Activated T-cell treated with anti-CD3 and anti-CD28 coated beads for 48 hours (primary cell): ENCODE measurements at regions not wholly inside any gene's neighbourhood (a gene's known extent, or its start where the extent isn't known, plus 50 kb on each side); places are given as distances from the start of the nearest gene placed in this dataset.
"Not testable (repeated sequence)": the region's sequence is repeated elsewhere in the genome, so short reads cannot be mapped to it uniquely, and the experiment has no call there.

Experiments
- DNase-seq: peaks from one replicate; pipeline ENCODE4 v3.0.0-alpha.2; 2020; ENCODE audit warnings: low read depth

DNA sequence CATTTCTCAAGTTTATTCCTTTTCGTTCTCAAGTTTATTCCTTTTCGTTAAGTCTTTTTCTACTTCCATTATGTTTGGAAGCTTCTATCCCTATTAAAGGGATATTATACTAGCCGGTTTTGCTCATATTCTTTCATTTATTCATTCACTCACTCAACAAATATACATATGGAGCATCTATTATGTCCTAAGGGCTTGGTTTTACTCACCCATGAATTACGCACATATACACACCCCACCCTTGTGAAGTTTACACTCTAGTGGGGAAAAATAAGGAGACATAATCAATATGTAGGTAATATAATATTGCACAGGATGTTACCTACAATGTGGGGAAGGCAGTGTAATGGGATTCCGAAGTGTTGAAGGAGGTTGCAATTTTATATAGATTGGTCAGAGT lies 90.5 kb downstream of the ACTL7B start:
- DNase-seq, result no peak

DNA sequence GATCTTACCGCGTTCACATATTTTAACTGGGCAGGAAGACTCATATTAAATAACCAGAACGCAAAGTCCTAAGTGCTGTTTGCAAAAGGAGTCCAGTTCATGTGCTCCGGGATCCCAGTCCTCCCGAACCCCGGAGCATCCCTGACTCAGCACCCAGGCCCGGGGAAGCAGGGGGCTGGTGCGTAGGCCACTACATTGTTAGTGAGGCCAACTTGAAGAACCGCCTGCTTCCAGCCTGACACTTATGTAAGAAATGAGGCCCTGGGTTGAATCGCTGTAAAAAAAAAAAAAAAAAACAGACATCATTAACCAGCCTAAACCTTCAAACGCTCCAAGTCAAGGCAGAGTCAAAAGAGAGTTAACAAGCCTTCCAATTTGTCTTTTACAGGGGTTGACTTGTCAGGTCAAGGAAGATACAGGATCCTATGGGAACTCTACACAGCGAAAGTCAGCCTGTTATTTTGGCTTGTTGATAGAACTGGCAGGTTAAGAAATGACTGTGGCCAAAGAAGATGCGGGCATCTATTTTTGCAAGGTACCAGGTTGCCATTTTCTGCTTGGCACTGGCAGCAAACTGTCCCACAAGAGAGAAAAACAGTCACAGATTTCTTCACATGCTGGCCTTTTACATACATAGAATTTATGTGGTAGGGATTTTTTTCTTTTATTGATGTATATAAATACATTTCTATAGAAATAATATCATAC lies 93.3 kb downstream of the ACTL7B start:
- DNase-seq, result no peak

DNA sequence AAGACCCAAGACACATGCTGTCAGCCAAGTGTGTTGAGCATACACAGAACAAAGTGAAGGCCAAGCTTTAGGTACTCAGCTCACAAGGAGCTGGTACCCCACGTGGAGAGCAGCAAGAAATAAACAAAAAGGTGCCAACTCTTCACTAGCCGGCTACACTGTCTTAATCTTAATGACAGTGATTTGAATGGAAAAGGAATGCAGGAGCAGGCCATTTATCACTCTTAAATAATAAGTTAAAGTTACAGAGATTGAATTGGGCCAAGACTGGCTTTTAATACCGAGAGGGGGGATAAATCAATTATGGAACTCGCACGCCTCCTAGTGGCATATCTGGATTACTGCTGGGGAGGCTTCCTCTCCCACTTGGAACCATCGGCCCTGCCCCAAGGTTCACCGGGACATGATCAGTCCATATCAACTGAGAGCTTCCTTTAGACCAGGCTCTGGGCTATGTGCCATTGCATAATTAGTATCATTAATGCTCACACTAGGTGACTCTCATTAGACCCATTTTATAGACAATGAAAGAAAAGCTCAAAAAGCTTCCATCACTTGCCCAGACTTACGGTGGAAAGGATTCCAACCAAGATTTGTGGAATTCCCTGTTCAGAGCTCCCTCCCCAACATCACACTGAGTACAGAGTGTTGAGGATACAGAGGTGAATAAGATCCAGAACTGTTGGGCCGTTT lies 94.0 kb downstream of the ACTL7B start:
- DNase-seq, result peak; percentile 18

DNA sequence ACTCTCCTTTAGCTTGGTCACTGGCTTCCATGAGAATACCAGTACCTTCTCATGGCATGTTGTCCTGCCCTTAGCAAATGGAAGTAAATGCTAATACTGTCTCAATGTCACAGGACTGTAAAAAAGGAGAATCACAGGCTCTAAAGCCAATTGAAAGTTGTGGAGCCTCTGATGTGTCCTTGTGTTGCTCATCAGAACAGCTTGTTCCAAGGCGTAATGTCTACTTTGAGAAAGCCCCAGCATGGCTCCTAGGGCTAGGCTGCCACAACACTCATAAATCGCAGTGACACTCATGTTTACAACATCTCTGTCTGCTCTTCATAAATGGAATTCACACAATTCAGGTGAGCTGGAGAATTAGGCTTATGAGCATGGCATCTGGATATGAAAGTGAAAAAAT lies 94.9 kb downstream of the ACTL7B start:
- DNase-seq, result no peak

DNA sequence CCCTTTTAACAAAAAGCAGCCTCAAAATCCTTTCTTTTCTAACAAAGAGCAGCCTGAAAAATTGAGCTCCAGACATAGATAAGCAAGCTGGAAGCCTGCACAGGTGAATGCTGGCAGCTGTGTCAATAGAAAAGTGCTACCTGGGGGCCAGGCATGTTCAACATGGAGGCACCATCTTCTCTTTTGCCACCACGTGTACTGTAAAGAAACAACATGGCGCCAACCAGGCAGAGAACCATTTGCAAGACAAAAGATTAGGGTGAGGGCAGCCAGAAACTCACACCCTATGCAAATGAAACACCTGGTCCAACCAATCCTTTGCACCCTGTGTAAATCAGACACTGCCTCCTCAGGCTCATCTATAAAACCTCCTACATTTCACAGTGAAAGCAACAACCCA lies 96.0 kb downstream of the ACTL7B start:
- no peak for DNase-seq

DNA sequence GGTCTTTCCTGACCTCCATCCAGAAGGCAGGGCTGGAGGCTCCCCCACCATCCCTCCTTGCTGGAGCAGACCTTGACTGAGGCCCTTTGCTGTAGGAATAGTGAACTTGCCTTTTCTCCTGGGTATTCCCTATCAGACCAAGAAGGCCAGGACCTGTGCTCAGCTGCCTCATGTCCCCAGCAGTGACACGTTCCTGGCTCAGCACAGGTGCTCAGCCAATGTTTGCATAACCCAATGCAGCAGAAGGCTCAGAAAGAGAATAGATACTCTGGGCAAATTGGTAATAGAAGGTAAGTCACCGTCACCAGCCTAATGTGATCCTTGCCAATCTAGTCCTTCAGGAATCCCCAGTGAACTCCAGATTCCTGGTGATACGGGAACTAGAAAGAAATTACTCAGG lies 96.4 kb downstream of the ACTL7B start:
- DNase-seq, result no peak

DNA sequence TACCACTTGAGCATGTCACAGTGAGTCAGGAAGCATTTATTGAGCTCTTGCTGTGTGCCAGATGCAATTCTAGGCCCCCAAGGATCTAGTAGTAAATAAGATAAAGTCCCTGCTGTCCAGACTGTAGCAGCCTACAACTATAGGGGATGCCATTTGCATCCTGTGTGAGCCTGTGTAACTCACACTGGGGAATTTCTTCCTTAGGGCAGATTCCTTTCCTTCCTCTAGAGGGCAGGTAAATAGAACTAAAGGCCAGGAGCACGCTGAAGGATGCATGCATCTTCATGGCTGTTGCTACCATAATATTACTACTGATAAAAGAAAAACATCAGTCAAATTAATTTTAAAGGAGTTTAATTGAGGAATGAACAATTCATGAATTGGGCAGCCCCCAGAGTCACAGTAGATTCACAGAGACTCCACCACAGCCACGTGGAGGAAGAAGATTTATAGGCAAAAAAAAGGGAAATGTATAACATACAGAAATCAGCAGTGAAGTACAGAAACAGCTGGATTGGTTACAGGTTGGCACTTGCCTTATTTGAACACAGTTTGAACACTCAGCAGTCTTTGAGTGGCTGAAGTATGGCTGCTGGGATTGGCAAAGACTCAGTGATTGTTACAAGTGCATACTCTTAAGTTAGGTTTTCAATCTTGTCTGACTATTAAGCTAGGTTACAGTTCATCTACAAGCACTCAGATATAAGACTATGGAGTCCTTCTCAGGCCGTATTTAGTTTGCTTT lies 98.9 kb downstream of the ACTL7B start:
- no peak for DNase-seq

DNA sequence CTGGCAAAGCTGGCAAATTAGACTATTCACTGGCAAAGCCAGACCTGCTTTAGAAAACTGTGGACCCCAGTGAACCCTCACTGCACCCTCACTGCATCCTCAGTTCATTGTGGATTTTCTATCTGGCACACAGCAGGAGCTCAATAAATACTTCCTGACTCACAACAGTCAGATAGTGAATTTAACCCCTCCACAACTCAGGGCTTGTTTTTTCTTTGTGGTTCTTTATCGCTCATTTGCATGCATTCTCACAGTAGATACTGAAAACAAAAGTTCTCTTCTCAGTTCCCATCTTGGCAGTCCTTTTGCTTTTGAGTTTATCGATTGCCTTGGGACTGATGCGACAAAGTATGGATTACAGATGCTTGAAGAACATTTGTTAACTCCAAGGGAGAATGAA lies 99.8 kb downstream of the ACTL7B start:
- no peak for DNase-seq

DNA sequence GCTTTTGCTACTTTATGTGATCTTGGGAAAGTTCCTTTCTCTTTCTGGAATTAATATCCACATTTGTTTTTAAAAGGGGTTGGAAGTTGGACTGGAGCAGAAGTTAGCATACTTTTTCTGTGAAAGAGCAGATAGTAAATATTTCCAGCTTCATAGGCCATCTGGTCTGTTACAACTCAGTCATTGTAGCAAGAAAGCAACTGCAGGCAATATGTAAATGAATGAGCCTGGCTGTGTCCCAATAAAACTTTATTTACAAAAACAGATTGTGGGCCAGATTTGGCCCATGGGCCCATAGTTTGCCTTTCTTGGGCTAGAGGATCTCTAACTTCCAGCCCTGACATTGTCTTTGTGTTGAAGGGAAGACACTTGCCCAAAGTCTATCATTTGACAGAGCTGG lies 104.4 kb downstream of the ACTL7B start:
- DNase-seq, result no peak

DNA sequence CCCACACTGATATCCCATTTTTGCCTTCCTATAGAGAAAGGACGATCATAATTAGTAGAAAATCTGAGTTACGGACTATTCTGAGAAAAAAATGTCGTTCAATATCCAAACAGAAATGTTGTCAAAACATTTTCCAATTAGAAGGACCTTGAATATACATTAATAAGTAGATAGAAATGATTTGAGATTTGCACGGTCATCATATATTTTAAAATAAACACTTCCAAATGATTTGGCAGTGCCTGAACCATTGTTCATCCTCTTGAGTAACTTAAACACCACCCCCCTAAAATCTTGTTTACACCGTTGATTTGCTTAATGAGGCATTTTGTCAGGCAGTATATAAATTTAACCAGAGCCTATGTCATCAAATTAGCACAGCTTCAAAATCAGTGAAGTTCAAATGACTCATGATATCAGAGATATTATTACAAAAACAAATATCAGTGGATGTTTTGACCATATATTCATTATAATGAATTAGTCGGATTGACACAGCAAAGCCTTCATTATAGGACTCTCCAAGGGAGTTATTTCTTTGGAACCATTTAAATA lies 105.0 kb downstream of the ACTL7B start:
- no peak for DNase-seq

DNA sequence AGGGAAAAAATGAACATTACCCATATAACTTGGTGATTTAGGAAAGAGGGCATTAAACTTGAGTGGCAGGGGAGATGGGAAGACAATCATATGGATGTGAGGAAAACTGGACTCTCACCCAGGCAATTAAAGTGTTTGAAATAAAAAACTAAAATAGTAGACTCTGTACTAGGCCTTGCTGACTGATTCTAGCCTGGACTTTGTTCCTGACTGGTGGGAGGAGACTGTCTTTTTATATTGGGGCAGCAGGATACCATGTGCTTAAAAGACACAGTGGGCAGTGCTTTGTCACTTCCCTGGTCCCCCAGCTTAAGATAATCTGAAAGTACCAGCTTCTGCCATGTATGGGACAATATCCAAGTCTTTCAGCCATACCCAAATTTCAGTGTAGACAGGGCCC lies 107.0 kb downstream of the ACTL7B start:
- DNase-seq, result no peak

DNA sequence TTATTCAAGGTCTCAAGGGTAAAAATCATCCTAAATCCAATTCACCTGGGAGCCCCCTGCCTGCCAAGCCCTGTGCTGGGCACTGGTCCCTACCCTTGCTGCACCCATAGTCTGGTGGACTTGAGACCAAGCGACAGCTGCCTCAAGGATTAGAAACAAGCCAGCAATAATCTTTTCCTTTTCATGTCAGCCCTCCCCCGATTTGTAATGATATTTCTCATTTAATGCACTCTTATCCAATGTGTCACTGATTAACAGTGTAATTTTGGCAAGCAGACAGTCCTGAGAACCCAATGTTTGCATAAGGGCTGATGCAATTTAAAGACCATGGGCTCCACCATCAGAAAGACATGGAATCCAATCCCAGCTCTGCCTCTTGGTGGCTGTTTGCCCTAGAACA lies 108.9 kb downstream of the ACTL7B start:
- DNase-seq, result no peak

DNA sequence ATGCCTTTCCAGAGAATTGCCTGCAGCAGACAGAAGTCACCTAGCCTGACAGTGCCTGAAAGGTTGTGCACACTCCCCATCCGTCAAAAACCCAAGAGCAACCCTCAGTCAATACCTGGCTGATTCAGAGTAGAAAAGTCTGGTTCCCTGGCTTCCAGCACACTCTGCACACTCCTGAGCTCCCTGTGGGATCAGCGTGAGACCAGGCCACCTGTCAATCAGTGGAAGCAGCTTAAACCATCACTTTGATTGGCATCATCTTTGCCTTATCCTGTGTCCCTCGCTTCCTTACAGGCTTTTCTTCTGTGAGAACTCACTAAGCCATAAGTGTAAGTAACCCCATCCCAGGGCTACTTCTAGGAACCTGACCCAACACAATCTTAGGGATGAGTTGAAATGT lies 109.8 kb downstream of the ACTL7B start:
- no peak for DNase-seq

DNA sequence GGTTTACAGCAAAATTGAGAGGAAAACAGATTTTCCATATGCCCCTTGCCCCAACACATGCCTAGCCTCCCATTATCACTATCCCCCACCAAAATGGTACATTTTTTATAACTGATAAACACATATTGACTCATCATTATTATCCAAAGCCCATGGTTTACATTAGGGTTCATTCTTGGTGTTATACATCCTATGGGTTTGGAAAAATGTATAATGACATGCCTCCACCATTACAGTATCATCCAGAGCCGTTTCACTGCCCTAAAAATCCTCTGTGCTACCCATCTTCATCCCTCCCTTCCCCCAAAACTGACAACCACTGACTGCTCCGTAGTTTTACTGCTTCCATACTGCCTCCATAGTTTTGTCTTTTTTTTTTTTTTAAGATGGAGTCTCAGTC lies 111.1 kb downstream of the ACTL7B start:
- no peak for DNase-seq

DNA sequence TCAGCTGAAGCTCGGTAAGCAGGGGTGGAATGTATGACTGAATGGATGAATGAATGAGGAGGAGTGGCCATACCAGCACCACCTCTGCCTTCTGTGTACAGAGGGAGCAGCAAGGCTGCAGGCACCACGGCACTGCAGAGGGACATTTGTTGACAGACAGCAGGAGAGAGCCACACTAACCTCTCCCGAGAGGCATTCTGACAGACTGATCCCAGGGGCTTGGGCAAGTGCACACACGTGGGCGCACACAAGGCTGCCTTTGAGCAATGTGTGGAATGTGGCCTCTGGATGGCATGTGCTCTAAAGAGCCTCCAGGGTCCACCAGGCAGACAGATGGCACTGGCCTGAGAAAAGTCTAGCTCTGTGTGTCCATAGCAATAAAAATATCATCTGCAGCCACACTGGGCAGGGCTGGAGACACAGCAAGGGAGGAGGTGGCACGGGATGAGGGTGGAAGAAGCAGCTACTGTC lies 111.8 kb downstream of the ACTL7B start:
- DNase-seq, result no peak

DNA sequence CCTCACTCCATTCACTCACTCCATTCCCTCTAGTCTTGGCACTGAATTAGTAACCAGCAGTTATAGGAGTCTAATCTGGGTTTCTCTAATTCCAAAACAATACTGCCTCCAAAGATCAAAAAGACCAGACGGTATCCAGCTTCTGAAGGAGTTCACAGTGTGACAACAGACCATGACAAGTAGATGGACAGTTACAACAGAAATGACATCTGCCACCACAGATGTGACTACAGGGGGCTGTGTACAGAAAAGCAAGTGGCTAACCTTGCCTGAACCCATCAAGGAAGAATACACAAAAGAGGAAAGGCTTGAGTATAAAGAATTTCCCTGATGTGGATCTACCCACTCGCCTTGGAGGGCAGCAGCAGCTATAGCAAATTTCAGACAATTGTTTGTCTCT lies 112.4 kb downstream of the ACTL7B start:
- DNase-seq, result no peak

DNA sequence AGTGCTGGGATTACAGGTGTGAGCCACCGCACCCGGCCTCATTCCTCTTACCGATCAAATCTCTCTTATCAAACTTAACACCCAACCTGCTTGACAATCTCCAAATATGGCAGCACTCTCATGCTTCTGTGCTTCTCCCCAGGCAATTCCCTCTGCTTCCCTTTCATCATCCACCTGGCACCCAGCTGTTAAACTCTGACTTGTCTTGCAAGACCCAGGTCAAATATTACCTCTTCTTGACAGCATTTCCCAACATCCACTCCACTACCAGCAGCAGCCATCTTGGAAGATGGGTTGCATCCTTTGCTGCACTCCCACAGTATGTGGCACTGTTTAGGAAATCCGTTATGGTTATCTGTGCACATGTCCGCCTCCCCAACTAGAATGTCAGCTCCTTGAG lies 113.6 kb downstream of the ACTL7B start:
- no peak for DNase-seq

DNA sequence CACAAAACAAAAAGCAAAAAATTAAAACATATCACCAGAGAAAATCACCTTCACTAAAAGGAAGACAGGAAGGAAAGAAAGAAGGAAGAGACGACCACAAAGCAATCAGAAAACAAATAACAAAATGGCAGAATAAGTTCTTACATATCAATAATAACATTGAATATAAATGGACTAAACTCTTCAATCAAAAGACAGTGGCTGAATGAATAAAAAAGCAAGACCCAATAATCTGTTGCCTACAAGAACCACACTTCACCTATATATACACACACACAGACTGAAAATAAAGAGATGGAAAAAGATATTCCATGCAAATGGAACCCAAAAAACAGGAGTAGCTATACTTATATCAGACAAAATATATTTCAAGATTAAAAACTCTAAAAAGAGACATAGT lies 124.5 kb downstream of the ACTL7B start:
- DNase-seq, result not testable (repeated sequence)

DNA sequence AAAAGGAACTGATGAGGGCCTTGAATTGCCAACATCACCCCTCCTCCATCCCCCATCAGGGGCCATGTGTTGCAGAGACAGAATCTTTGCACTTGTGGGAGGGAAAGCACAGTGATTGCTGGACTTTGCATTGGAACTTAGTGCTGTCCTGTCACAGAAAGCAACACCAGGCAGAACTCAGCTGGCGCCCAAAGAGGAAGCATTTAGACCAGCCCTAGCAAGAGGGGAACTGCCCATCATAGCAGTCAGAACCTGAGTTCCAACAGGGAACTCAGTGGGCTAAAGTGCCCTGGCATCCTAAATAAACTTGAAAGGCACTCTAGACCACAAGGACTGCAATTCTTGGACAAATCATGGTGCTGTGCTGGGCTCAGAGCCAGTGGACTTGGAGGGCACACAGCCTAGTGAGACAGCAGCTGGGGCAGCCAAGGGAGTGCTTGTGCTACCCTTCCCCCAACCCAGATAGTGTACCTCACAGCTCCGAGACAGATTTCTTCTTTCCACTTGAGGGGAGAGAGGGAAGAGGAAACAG lies 128.1 kb downstream of the ACTL7B start:
- no peak for DNase-seq

DNA sequence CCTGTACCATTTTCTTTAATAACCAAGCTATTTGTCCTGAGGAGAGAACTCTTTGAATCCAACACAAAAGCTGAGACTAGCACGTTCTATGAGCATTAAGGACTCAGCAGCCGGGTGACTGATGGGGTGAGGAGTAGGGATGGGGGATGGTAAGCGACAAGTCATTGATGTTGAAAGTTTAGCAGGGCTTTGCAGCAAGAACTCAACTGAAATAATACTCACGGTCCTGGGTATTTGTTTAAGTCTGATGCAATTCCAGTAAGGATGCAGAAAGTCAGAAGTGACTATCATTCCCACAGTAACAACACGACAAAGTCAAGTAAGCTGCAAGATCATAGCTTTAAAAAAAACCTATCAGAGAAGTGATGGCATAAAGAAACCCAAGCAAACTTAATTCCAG lies 131.1 kb downstream of the ACTL7B start:
- no peak for DNase-seq

DNA sequence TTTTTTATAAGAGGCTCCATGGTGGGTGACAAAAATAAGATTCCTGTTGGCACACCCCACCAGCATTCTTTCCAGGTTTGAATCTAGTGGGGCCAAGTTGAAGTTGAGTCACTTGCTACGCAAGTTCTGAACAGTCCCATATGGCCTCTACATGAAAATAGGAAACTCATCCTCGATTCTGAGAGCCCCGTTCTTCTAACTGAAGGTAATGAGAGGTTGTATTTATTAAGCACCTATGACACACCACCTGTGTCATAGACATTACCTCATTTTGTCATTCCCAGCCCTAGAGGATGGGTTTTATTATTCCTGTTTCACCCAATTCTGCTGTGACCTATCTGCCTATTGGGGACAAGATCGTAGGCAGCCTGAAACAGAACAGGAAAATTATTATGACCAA lies 131.7 kb downstream of the ACTL7B start:
- DNase-seq, result no peak

DNA sequence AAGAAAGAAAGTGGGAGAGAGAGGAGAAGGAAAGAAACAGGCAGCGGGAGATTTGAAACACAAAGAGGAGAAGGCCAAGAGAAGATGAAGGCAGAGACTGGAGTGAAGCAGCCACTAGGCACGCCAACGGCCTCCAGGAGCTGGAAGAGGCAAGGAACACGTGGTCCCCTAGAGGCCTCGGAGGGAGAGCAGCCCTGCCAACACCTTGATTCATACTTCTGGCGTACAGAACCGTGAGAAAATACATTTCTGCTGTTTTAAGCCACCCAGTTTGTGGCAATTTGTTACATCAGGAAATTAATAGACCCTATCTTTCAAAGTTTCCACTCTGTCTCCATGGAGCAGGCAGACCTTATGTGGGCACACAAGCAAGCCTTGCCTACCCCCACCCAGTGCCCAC lies 133.4 kb downstream of the ACTL7B start:
- DNase-seq, result no peak

DNA sequence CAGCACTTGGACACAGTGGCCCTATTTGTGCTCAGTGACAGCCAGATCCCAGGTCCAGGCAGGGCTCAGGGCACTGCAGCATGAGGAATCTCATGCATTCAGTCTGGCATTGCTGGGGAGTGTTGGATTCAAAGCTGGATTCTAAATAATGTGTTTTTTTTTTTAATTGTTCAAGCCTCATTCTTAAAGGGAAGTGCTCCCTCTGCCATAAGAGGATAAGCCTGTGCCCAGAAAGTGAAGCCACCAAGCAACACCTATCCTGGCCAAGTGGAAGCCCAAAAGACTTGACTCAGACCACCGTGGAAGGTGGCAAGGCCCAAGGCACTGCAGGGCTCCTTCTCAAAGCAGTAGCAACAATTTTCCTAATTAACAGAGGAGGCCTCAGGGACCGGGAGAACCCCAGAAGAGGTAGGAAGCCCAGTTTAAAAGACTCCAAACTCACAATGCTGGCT lies 135.6 kb downstream of the ACTL7B start:
- no peak for DNase-seq
